SK-N-MC (cell line): ENCODE measurements at regions not wholly inside any gene's neighbourhood (a gene's known extent, or its start where the extent isn't known, plus 50 kb on each side); places are given as distances from the start of the nearest gene placed in this dataset.

Source experiments
- FOXP2 ChIP-seq: optimal IDR thresholded peaks from 2 replicates; pipeline ENCODE3; 2011; ENCODE audit warnings: mild to moderate bottlenecking, moderate library complexity; ENCODE audit not compliant: insufficient read depth; ENCODE audit errors: extremely low read length, control extremely low read depth
- POLR2AphosphoS5 ChIP-seq: IDR thresholded peaks from 2 replicates; pipeline ENCODE4 v1.6.1; 2012; ENCODE audit warnings: mild to moderate bottlenecking, low read depth, low read length, borderline replicate concordance

- no peak for TF ChIP-seq POLR2AphosphoS5
- no peak for TF ChIP-seq FOXP2
Measured at GRCh38 chr13:97753942-97754670, 199.4 kb upstream of the IPO5 start.
